GM19043 (cell line): ENCODE measurements at regions not wholly inside any gene's neighbourhood (a gene's known extent, or its start where the extent isn't known, plus 50 kb on each side); places are given as distances from the start of the nearest gene placed in this dataset.
"Not testable (repeated sequence)": the region's sequence is repeated elsewhere in the genome, so short reads cannot be mapped to it uniquely, and the experiment has no call there.

Source experiments
- ATAC-seq: cut with Tn5 transposase; IDR thresholded peaks from one replicate; pipeline ENCODE4 v1.9.1; 2021; ENCODE audit warnings: low read depth; ENCODE audit not compliant: unreplicated experiment

- no peak for ATAC-seq
Measured at GRCh38 chr9:11128156-11128555, 515.4 kb upstream of the PTPRD start.

- ATAC-seq, result no peak
Measured at GRCh38 chr9:11135851-11136250, 523.0 kb upstream of the PTPRD start.

- no peak for ATAC-seq
Measured at GRCh38 chr9:11141357-11141756, 528.6 kb upstream of the PTPRD start.

GRCh38 chr9:11142965-11143738 is 530.4 kb upstream of the PTPRD start:
- ATAC-seq, result no peak

- ATAC-seq, result no peak
Measured at GRCh38 chr9:11144746-11145145, 531.9 kb upstream of the PTPRD start.

- ATAC-seq, result no peak
Measured at GRCh38 chr9:11148189-11148588, 535.4 kb upstream of the PTPRD start.

GRCh38 chr9:11149065-11149464 is 536.3 kb upstream of the PTPRD start:
- ATAC-seq, result no peak

GRCh38 chr9:11158063-11158462 is 545.3 kb upstream of the PTPRD start:
- ATAC-seq, result no peak

- no peak for ATAC-seq
Measured at GRCh38 chr9:11158676-11159075, 545.9 kb upstream of the PTPRD start.

GRCh38 chr9:11159318-11159862 is 546.6 kb upstream of the PTPRD start:
- no peak for ATAC-seq

GRCh38 chr9:11163843-11164242 is 551.0 kb upstream of the PTPRD start:
- ATAC-seq, result no peak

- no peak for ATAC-seq
Measured at GRCh38 chr9:11182001-11182400, 569.2 kb upstream of the PTPRD start.

GRCh38 chr9:11190719-11191118 is 577.9 kb upstream of the PTPRD start:
- no peak for ATAC-seq

GRCh38 chr9:11192993-11193392 is 580.2 kb upstream of the PTPRD start:
- ATAC-seq, result no peak

- ATAC-seq, result no peak
Measured at GRCh38 chr9:11194246-11194645, 581.4 kb upstream of the PTPRD start.

GRCh38 chr9:11196840-11197365 is 584.1 kb upstream of the PTPRD start:
- not testable (repeated sequence) for ATAC-seq

- ATAC-seq, result no peak
Measured at GRCh38 chr9:11199335-11199734, 586.5 kb upstream of the PTPRD start.

GRCh38 chr9:11204521-11204920 is 591.7 kb upstream of the PTPRD start:
- ATAC-seq, result no peak

GRCh38 chr9:11206925-11207324 is 594.1 kb upstream of the PTPRD start:
- ATAC-seq, result no peak

- ATAC-seq, result no peak
Measured at GRCh38 chr9:11233696-11234095, 620.9 kb upstream of the PTPRD start.

- no peak for ATAC-seq
Measured at GRCh38 chr9:11235061-11235460, 622.3 kb upstream of the PTPRD start.

GRCh38 chr9:11241779-11242178 is 629.0 kb upstream of the PTPRD start:
- ATAC-seq, result no peak
